CD4-positive, alpha-beta T cell treated with Interferon alpha-2 for 1 hour (primary cell): ENCODE measurements at regions not wholly inside any gene's neighbourhood (a gene's known extent, or its start where the extent isn't known, plus 50 kb on each side); places are given as distances from the start of the nearest gene placed in this dataset.
"Not testable (repeated sequence)": the region's sequence is repeated elsewhere in the genome, so short reads cannot be mapped to it uniquely, and the experiment has no call there.

Experiments
- DNase-seq, 2 donors: peaks; one replicate each; pipeline ENCODE4 v3.0.0-alpha.2; 2020 to 2022

DNA sequence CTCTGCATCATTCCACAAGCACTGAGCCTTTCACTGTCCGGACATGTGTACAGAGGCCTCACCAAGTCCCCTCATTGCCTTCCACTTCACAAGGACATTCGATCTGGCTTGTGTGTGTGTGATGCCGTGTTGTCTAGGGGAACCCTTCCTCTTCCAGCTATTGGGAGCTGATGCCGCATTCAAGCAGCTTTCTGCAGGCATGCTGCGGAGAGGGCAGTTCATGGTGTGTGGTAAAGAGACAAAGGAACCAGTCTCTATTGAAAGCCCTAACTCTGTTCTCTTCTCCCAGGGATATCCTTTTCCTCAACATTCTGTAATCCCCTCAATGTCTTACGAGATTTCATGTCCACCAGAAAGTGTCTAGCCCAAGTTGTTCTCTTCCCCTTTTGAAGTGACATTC lies 141.6 kb downstream of the ALOX5 start:
- DNase-seq: no peak

GRCh38 chr10:45514291-45515270 lies 140.6 kb downstream of the ALOX5 start:
- no peak for DNase-seq

DNA sequence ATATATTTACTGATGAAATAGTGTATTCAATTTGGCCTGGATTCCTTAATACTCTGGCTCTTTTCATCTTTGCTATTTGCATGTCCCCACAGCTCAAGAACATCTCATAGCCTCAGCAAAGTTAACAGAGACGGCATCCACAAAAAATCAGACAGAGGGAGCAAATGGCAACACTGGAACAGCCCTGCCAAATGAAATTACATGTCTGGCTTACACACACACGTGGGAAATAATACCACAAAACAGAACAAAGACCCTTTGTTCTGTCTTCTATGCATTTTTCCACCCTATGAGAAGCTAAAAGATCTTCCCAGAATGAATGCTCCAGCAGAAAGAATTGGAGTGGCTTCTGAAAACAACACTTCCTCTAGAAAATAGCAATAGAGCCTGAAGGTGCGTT lies 139.5 kb downstream of the ALOX5 start:
- DNase-seq: no peak

GRCh38 chr10:45511926-45512325 lies 137.9 kb downstream of the ALOX5 start:
- DNase-seq: not testable (repeated sequence)

- no peak for DNase-seq
Measured at GRCh38 chr10:45509491-45509890, 135.5 kb downstream of the ALOX5 start.

DNA sequence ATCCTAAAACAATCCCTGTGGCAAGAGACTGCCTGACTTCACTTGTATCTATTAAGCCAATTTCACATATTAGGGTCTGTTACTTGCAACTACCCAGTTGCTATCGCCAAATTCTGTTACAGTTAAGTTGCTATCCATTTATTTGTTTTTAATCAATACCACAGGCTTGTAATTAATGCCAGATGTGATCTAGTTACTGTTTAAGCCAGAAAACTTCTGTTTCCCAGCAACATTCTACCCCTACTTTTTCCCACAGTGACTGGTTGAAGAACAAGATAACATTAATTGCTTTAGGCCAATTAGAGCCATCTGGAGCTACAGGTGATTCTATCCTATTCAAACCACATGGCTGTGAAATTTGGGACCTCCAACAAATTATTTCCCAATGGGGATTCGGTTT lies 131.3 kb downstream of the ALOX5 start:
- no peak for DNase-seq

- DNase-seq: no peak
Measured at GRCh38 chr10:45502458-45502857, 128.4 kb downstream of the ALOX5 start.

DNA sequence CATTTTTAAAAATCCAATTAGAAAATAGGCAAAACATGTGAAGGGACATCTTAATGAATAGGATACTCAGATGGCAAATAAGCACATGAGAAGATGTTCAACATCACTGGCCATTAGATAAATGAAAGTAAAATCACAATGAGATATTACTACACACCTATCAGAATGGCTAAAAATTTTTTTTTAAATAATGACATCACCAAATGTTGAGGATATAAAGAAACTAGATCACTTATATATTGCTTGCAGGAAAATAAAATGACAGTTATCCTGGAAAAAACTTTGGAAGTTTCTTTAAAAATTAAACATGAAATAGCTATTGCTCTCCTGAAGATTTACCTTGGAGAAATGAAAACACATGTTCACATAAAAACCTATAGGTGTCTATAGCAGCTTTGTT lies 127.8 kb downstream of the ALOX5 start:
- DNase-seq: no peak

GRCh38 chr10:45500798-45501197 lies 126.8 kb downstream of the ALOX5 start:
- DNase-seq: no peak

DNA sequence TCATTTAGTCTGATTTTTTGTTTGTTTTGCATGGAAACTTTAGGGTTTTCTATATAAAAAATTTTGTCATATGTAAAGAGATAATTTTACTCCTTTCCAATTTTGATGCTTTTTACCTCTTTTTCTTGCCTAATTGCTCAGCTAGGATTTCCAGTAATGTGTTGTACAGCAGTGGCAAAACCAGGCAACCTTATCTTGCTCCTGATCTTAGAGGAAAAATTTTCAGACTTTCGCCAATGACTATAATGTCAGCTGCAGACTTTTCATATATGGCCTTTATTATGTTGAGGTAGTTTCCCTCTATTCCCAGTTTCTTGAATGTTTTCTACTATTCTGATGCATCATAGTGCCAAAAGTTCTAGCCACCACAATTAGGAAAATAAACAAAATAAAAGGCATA lies 126.3 kb downstream of the ALOX5 start:
- no peak for DNase-seq

GRCh38 chr10:45495438-45496152 lies 121.6 kb downstream of the ALOX5 start:
- DNase-seq: no peak
